ENCODE measurements at regions not wholly inside any gene's neighbourhood (a gene's known extent, or its start where the extent isn't known, plus 50 kb on each side); places are given as distances from the start of the nearest gene placed in this dataset.

GRCh38 chr3:194083637-194084224 lies 52.2 kb upstream of the HES1 start:
- TF ChIP-seq POLR2AphosphoS5 (IDR thresholded peaks at IDR 0.05) (no peak), EP300 (IDR thresholded peaks at IDR 0.05) (no peak), CTCF (IDR thresholded peaks at IDR 0.05) (no peak)

Data from suprapubic skin (tissue), 4 donors.